H1 (cell line): ENCODE measurements at regions not wholly inside any gene's neighbourhood (a gene's known extent, or its start where the extent isn't known, plus 50 kb on each side); places are given as distances from the start of the nearest gene placed in this dataset.

Experiments
- CTCF ChIA-PET: fragments of 300-600 bp; sonication (Branson Sonifier 250); formaldehyde crosslinking; loops from one replicate; lab custom pipeline; 2021; ENCODE audit not compliant: partially characterized antibody; lab: Charles Lee
- POLR2A ChIA-PET: fragments of 300-600 bp; sonication (Branson Sonifier 250); formaldehyde crosslinking; loops from one replicate; lab custom pipeline; 2021; ENCODE audit warnings: inconsistent platforms; ENCODE audit not compliant: partially characterized antibody; lab: Charles Lee
- DNase-seq, 2 experiments: peaks; one replicate each; pipeline versions ENCODE4 v3.0.0 to v3.0.0-alpha.2; 2010 to 2022; ENCODE audit warnings: low spot score in 2 of 2, low read depth in 1 of 2, mixed read lengths in 1 of 2
- FAIRE-seq: peaks from 2 replicates; lab custom pipeline; 2011; peaks lifted over from hg19 to GRCh38; lab: Jason Lieb, UNC
- H2AFZ ChIP-seq: 2 replicates; pipeline ENCODE4 v1.8.1; 2012; ENCODE audit warnings: low read length, inconsistent platforms
- H2AK5ac ChIP-seq: 2 replicates; pipeline ENCODE4 v1.6.1; 2013; ENCODE audit warnings: low read depth, low read length
- H2BK120ac ChIP-seq: replicated peaks from 2 replicates; pipeline ENCODE3; 2013; ENCODE audit warnings: low read depth, low read length, inconsistent platforms
- H2BK12ac ChIP-seq: 2 replicates; pipeline ENCODE4 v1.6.1; 2013; ENCODE audit warnings: low read depth, low read length
- H2BK15ac ChIP-seq: 2 replicates; pipeline ENCODE4 v1.6.1; 2013; ENCODE audit warnings: low read length
- H2BK20ac ChIP-seq: 2 replicates; pipeline ENCODE4 v1.6.1; 2013; ENCODE audit warnings: low read length
- H2BK5ac ChIP-seq: 2 replicates; pipeline ENCODE4 v1.6.1; 2013; ENCODE audit warnings: low read depth, low read length
- H3K14ac ChIP-seq: 2 replicates; pipeline ENCODE4 v1.6.1; 2013; ENCODE audit warnings: inconsistent platforms; ENCODE audit not compliant: insufficient read length
- H3K18ac ChIP-seq: 2 replicates; pipeline ENCODE4 v1.6.1; 2013; ENCODE audit warnings: low read length; ENCODE audit errors: extremely low read depth
- H3K23ac ChIP-seq: 2 replicates; pipeline ENCODE4 v1.6.1; 2013; ENCODE audit warnings: inconsistent platforms; ENCODE audit not compliant: insufficient read length
- H3K23me2 ChIP-seq: 2 replicates; pipeline ENCODE4 v1.6.1; 2013; ENCODE audit warnings: low read depth, low read length
- H3K27ac ChIP-seq: 2 replicates; pipeline ENCODE4 v1.6.1; 2011; ENCODE audit warnings: low read depth, low read length, inconsistent platforms
- H3K27me3 ChIP-seq, 4 experiments: replicated peaks in 1 of 4; 1 replicate in 1 of 4; 2 replicates in 3 of 4; pipeline versions ENCODE4 v1.6.1 to v1.8.1; 2011 to 2013; ENCODE audit warnings: low read length in 3 of 4, mild to moderate bottlenecking in 3 of 4, inconsistent platforms in 2 of 4, mixed read lengths in 2 of 4, moderate library complexity in 1 of 4; ENCODE audit not compliant: control insufficient read depth in 3 of 4, insufficient read depth in 3 of 4; ENCODE audit errors: extremely low read depth in 1 of 4
- H3K36me3 ChIP-seq, 4 experiments: 2 replicates each; pipeline versions ENCODE4 v1.6.1 to v1.8.1; 2011 to 2013; ENCODE audit warnings: mild to moderate bottlenecking in 4 of 4, low read length in 3 of 4, moderate library complexity in 2 of 4, control low read depth in 1 of 4, inconsistent platforms in 1 of 4; ENCODE audit not compliant: insufficient read depth in 4 of 4, control insufficient read depth in 2 of 4
- H3K4ac ChIP-seq: replicated peaks from 2 replicates; pipeline ENCODE3; 2013; ENCODE audit warnings: low read length, low read depth, mixed read lengths, inconsistent platforms; ENCODE audit not compliant: insufficient read length
- H3K4me1 ChIP-seq, 4 experiments: replicated peaks in 1 of 4; 1 replicate in 1 of 4; 2 replicates in 3 of 4; pipeline versions ENCODE4 v1.6.1 to v1.8.1; 2011 to 2013; ENCODE audit warnings: low read length in 3 of 4, inconsistent platforms in 2 of 4, mixed read lengths in 1 of 4; ENCODE audit not compliant: insufficient read depth in 4 of 4, control insufficient read depth in 3 of 4
- H3K4me2 ChIP-seq, 2 experiments: 2 replicates each; pipeline versions ENCODE4 v1.6.1 to v1.8.1; 2011 to 2013; ENCODE audit warnings: low read depth in 2 of 2, low read length in 2 of 2, control low read depth in 1 of 2, inconsistent platforms in 1 of 2, mild to moderate bottlenecking in 1 of 2; ENCODE audit not compliant: insufficient read depth in 1 of 2
- H3K4me3 ChIP-seq, 4 experiments: fragments of 200-600, 300-600 bp in 1 of 4; sonication (generic), shearing (Covaris generic), sonication (Bioruptor Twin) in 1 of 4; 2 replicates each; pipeline versions ENCODE4 v1.5.1 to v1.8.1; 2011 to 2016; ENCODE audit warnings: low read length in 4 of 4, low read depth in 3 of 4, control low read depth in 2 of 4, inconsistent platforms in 2 of 4, mild to moderate bottlenecking in 2 of 4, mixed read lengths in 1 of 4, moderate library complexity in 1 of 4; ENCODE audit not compliant: insufficient read depth in 2 of 4; ENCODE audit errors: extremely low read depth in 1 of 4
- H3K56ac ChIP-seq: replicated peaks from 2 replicates; pipeline ENCODE3; 2013; ENCODE audit warnings: low read depth, mild to moderate bottlenecking, mixed read lengths, low read length, inconsistent platforms; ENCODE audit not compliant: insufficient read length
- H3K79me1 ChIP-seq: 2 replicates; pipeline ENCODE4 v1.6.1; 2013; ENCODE audit warnings: low read depth, low read length, control low read depth
- H3K79me2 ChIP-seq, 2 experiments: 2 replicates each; pipeline versions ENCODE4 v1.6.1 to v1.8.1; 2012 to 2013; ENCODE audit warnings: low read length in 2 of 2, mild to moderate bottlenecking in 2 of 2, inconsistent platforms in 1 of 2; ENCODE audit not compliant: insufficient read depth in 2 of 2, control insufficient read depth in 1 of 2
- H3K9ac ChIP-seq, 4 experiments: replicated peaks in 1 of 4; 1 replicate in 1 of 4; 2 replicates in 3 of 4; pipeline versions ENCODE4 v1.6.1 to v1.8.1; 2011 to 2013; ENCODE audit warnings: low read depth in 3 of 4, low read length in 3 of 4, control low read depth in 2 of 4, mild to moderate bottlenecking in 2 of 4, moderate library complexity in 2 of 4, inconsistent platforms in 1 of 4; ENCODE audit errors: extremely low read depth in 1 of 4
- H3K9me3 ChIP-seq, 2 experiments: 2 replicates each; pipeline versions ENCODE4 v1.6.1 to v1.8.1; 2012 to 2013; ENCODE audit warnings: mild to moderate bottlenecking in 2 of 2, moderate library complexity in 2 of 2, control low read depth in 1 of 2, inconsistent platforms in 1 of 2, low read depth in 1 of 2, low read length in 1 of 2, mixed read lengths in 1 of 2; ENCODE audit not compliant: insufficient read depth in 2 of 2
- H4K20me1 ChIP-seq, 2 experiments: replicated peaks in 1 of 2; 2 replicates each; pipeline versions ENCODE3 to v1.8.1; 2011 to 2013; ENCODE audit warnings: inconsistent platforms in 2 of 2, low read length in 2 of 2, mild to moderate bottlenecking in 1 of 2; ENCODE audit not compliant: insufficient read depth in 2 of 2, control insufficient read depth in 1 of 2
- H4K5ac ChIP-seq: 2 replicates; pipeline ENCODE4 v1.6.1; 2013; ENCODE audit warnings: low read length, low read depth, mixed read lengths, inconsistent platforms; ENCODE audit not compliant: insufficient read length
- H4K8ac ChIP-seq: 2 replicates; pipeline ENCODE4 v1.8.0; 2013; ENCODE audit warnings: mild to moderate bottlenecking, moderate library complexity, low read length, inconsistent platforms; ENCODE audit not compliant: insufficient read depth; ENCODE audit errors: extremely low read depth
- H4K91ac ChIP-seq: replicated peaks from 2 replicates; pipeline ENCODE3; 2013; ENCODE audit warnings: low read length, mixed read lengths, inconsistent platforms; ENCODE audit not compliant: insufficient read length
- BACH1 ChIP-seq: IDR thresholded peaks from 2 replicates; pipeline ENCODE4 v1.6.1; 2012; ENCODE audit warnings: low read length, improper control_type of control experiment
- CBX5 ChIP-seq: fragments of 300-800, 300-1000 bp; sonication (generic); IDR thresholded peaks from 2 replicates; pipeline ENCODE4 v1.7.1; 2016; ENCODE audit warnings: antibody characterized with exemption, low read length, low read depth
- CTBP2 ChIP-seq: IDR thresholded peaks from 2 replicates; pipeline ENCODE4 v1.7.0; 2011; ENCODE audit warnings: borderline replicate concordance, mild to moderate bottlenecking, moderate library complexity, mixed read lengths, low read length; ENCODE audit not compliant: insufficient read depth, insufficient read length
- EGR1 ChIP-seq: IDR thresholded peaks from 2 replicates; pipeline ENCODE4 v1.6.1; 2011; ENCODE audit warnings: low read depth, low read length, borderline replicate concordance
- EZH2 ChIP-seq: fragments of 200-600 bp; sonication (generic); IDR thresholded peaks from 2 replicates; pipeline ENCODE4 v1.7.1; 2012; ENCODE audit warnings: low read depth, mild to moderate bottlenecking, moderate library complexity, low read length, inconsistent platforms; ENCODE audit not compliant: severe bottlenecking
- FOSL1 ChIP-seq: IDR thresholded peaks from 2 replicates; pipeline ENCODE4 v1.6.1; 2011; ENCODE audit warnings: mild to moderate bottlenecking, low read depth, low read length, moderate library complexity; ENCODE audit not compliant: insufficient read depth
- RAD21 ChIP-seq, 2 experiments: IDR thresholded peaks in 1 of 2; conservative IDR thresholded peaks in 1 of 2; 2 replicates each; pipeline ENCODE4 v1.6.1; 2011; ENCODE audit warnings: low read depth in 2 of 2, low read length in 2 of 2, improper control_type of control experiment in 1 of 2, inconsistent platforms in 1 of 2, mild to moderate bottlenecking in 1 of 2, moderate library complexity in 1 of 2
- RNF2 ChIP-seq: fragments of 200-900, 300-1000 bp; sonication (generic); IDR thresholded peaks from 2 replicates; pipeline ENCODE4 v1.7.1; 2016; ENCODE audit warnings: borderline replicate concordance, low read depth, mild to moderate bottlenecking, antibody characterized with exemption, low read length; ENCODE audit not compliant: poor library complexity, severe bottlenecking; ENCODE audit errors: missing control alignments
- SP4 ChIP-seq: IDR thresholded peaks from 2 replicates; pipeline ENCODE4 v1.6.1; 2012; ENCODE audit warnings: low read length, inconsistent platforms
- TEAD4 ChIP-seq: IDR thresholded peaks from 2 replicates; pipeline ENCODE4 v1.6.1; 2012; ENCODE audit warnings: low read depth, low read length, inconsistent platforms, mixed read lengths
- WGBS, 2 experiments: shearing (Covaris generic) in 1 of 2; methylation state at CpG; one replicate each; pipeline versions ENCODE4 v1.1.6 to v1.1.7; 2013 to 2015; ENCODE audit warnings: low lambda C conversion rate in 2 of 2, mixed read lengths in 2 of 2, inconsistent platforms in 1 of 2, low coverage in 1 of 2, missing lambda C conversion rate in 1 of 2; ENCODE audit not compliant: insufficient replicate concordance in 2 of 2, insufficient coverage in 1 of 2, insufficient read length in 1 of 2; ENCODE audit errors: extremely low coverage in 1 of 2, missing lambda C conversion rate in 1 of 2; 5-methylcytosine and 5-hydroxymethylcytosine counted together
- TF ChIP-seq, protein P1 (sequence below), 3 experiments: IDR thresholded peaks; 1 replicate in 2 of 3; 2 replicates in 1 of 3; pipeline versions ENCODE4 v1.5.1 to v1.6.1; 2011; ENCODE audit warnings: low read length in 3 of 3, mild to moderate bottlenecking in 3 of 3, inconsistent platforms in 2 of 3, low read depth in 1 of 3, moderate library complexity in 1 of 3; ENCODE audit not compliant: insufficient read depth in 1 of 3; ENCODE audit errors: control extremely low read depth in 1 of 3

DNA sequence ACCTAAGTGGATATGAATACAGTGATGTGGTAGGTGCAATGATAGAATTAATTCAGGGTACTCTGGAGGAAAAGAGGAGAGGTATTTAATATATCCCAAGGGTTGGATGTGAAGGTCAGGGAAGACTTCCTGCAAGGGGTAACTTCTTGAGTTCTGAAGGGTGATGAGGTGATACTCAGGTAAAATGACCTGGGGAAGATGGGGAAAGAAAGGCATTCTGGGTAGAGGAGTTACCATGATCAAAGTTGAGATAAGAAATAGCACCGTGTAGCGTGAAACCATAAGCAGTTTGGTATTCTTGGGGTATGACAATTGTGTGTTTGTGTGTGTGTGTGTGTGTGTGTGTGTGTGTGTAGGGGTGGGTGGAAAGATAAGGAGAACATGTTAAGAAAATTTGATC lies 270.4 kb upstream of the LCORL start:
- no peak overlapping the region for H3K4me3 ChIP-seq
- no peak overlapping the region for H3K18ac ChIP-seq
- H3K27me3 ChIP-seq: no peaks in the 10 kb centered on the region
- H2BK120ac ChIP-seq: no peak overlapping the region
- no peak overlapping the region for H2AK5ac ChIP-seq
- no peaks in the 10 kb centered on the region for H3K4me1 ChIP-seq
- no peak overlapping the region for H2BK12ac ChIP-seq
- H3K23me2 ChIP-seq: peaks cover 2% of the 10 kb centered on the region; the same call in 1 of the 2 replicates
- peaks cover 52 to 85% of the 10 kb centered on the region in 2 experiments for H3K9me3 ChIP-seq
- WGBS, 2 experiments: 93% methylated on average over 2 of the region's 2 CpGs; no CpG with 5 or more reads in 1 of the 2 experiments
- no peak for FAIRE-seq
- no peaks in the 10 kb centered on the region for H3K79me1 ChIP-seq
- H2BK20ac ChIP-seq: no peak overlapping the region
- H4K91ac ChIP-seq: no peak overlapping the region
- no peak overlapping the region for H2BK15ac ChIP-seq
- POLR2A ChIA-PET: no interaction called here
- no peak overlapping the region for H4K5ac ChIP-seq
- no peak overlapping the region for H2AFZ ChIP-seq
- DNase-seq: no peak
- H3K14ac ChIP-seq: no peak overlapping the region
- no peak overlapping the region for H4K8ac ChIP-seq
- H3K36me3 ChIP-seq: no peaks in the 10 kb centered on the region
- H2BK5ac ChIP-seq: no peak overlapping the region
- no peak overlapping the region for H3K56ac ChIP-seq
- no peaks in the 10 kb centered on the region for H4K20me1 ChIP-seq
- H3K9ac ChIP-seq: no peak overlapping the region
- no peak overlapping the region for H3K4me2 ChIP-seq
- H3K27ac ChIP-seq: no peak overlapping the region
- H3K4ac ChIP-seq: no peak overlapping the region
- H3K23ac ChIP-seq: no peak overlapping the region
- no peaks in the 10 kb centered on the region for H3K79me2 ChIP-seq
- CTCF ChIA-PET: no interaction called here
- TF ChIP-seq EGR1 (no peak), TEAD4 (no peak), BACH1 (no peak), RAD21 (IDR thresholded peaks at IDR 0.05 in 1 of 2, conservative IDR thresholded peaks at IDR 0.05 in 1 of 2; ENCODE audit: low read depth in 2 of 2, low read length in 2 of 2) (no peak), RNF2 (no peak), FOSL1 (no peak), CTBP2 (no peak), EZH2 (no peak), SP4 (no peak), CBX5 (no peak)
- TF ChIP-seq, protein P1, sequence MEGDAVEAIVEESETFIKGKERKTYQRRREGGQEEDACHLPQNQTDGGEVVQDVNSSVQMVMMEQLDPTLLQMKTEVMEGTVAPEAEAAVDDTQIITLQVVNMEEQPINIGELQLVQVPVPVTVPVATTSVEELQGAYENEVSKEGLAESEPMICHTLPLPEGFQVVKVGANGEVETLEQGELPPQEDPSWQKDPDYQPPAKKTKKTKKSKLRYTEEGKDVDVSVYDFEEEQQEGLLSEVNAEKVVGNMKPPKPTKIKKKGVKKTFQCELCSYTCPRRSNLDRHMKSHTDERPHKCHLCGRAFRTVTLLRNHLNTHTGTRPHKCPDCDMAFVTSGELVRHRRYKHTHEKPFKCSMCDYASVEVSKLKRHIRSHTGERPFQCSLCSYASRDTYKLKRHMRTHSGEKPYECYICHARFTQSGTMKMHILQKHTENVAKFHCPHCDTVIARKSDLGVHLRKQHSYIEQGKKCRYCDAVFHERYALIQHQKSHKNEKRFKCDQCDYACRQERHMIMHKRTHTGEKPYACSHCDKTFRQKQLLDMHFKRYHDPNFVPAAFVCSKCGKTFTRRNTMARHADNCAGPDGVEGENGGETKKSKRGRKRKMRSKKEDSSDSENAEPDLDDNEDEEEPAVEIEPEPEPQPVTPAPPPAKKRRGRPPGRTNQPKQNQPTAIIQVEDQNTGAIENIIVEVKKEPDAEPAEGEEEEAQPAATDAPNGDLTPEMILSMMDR (IDR thresholded peaks at IDR 0.05; ENCODE audit: control extremely low read depth in 1 of 3, insufficient read depth in 1 of 3, low read depth in 1 of 3, low read length in 3 of 3): no peak
